ENCODE measurements at regions not wholly inside any gene's neighbourhood (a gene's known extent, or its start where the extent isn't known, plus 50 kb on each side); places are given as distances from the start of the nearest gene placed in this dataset.

DNA sequence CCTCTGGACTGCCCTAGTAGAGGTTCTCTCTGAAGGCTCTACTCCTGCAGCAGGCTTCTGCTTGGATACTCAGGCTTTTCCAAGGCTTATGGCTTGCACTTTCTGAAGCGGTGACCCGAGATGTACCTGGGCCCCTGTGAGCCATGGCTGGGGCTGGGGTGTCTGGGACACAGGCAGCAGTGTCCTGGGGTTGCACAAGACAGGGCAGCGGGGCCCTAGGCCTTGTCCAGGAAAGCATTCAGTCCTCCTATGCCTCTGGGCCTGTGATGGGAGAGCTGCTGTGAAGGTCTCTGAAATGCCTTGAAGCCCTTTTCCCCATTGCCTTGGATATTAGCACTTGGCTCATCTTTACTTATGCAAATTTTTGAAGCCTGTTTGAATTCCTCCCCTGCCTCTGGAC is 192.2 kb downstream of the YTHDC2 start:
- Histone ChIP-seq H3K4ac (ENCODE audit: low read depth, low read length) (no peak overlapping the region), H2BK120ac (ENCODE audit: low read depth, low read length, poor library complexity, severe bottlenecking) (no peak overlapping the region), H2BK12ac (ENCODE audit: insufficient read length, low read depth, low read length) (no peak overlapping the region), H3K27ac (ENCODE audit: insufficient read length, low read depth, low read length) (no peak overlapping the region), H3T11ph (ENCODE audit: low read length) (no peak overlapping the region), H3K56ac (ENCODE audit: insufficient read length, low read depth, low read length) (no peak overlapping the region), H3K18ac (ENCODE audit: insufficient read length, low read depth, low read length) (no peak overlapping the region), H3K23me2 (ENCODE audit: insufficient read length, low read depth, low read length, poor library complexity, severe bottlenecking) (no peaks in the 10 kb centered on the region), H3K27me3 (ENCODE audit: insufficient read depth, low read length) (no peaks in the 10 kb centered on the region), H4K20me1 (ENCODE audit: control insufficient read depth, insufficient read depth, insufficient read length) (no peaks in the 10 kb centered on the region), H2AFZ (ENCODE audit: low read length) (no peak overlapping the region), H2BK20ac (ENCODE audit: low read depth, low read length, poor library complexity, severe bottlenecking) (no peak overlapping the region), H4K91ac (ENCODE audit: insufficient read length, low read depth, low read length) (no peak overlapping the region), H3K4me2 (ENCODE audit: insufficient read depth, insufficient read length, low read length) (no peak overlapping the region), H3K14ac (ENCODE audit: insufficient read depth, low read length) (no peak overlapping the region), H2BK15ac (ENCODE audit: low read depth, low read length) (no peak overlapping the region), H4K8ac (replicated peaks; ENCODE audit: insufficient read length, low read depth, low read length) (no peak overlapping the region), H3K79me1 (ENCODE audit: insufficient read depth, low read depth, low read length, poor library complexity, severe bottlenecking) (no peaks in the 10 kb centered on the region), H3K9ac (ENCODE audit: extremely low read depth, insufficient read length, low read length) (no peak overlapping the region), H4K5ac (ENCODE audit: insufficient read length, low read depth, low read length) (no peak overlapping the region), H3K23ac (ENCODE audit: insufficient read length, low read depth, low read length) (no peak overlapping the region), H3K4me1 (ENCODE audit: insufficient read depth, low read length) (no peaks in the 10 kb centered on the region), H3K79me2 (ENCODE audit: insufficient read depth, low read length) (no peaks in the 10 kb centered on the region), H2BK5ac (ENCODE audit: insufficient read length, low read length) (no peak overlapping the region), H3K9me3 (ENCODE audit: control insufficient read depth, low read depth, low read length) (peaks cover 22% of the 10 kb centered on the region), H2AK5ac (ENCODE audit: insufficient read length, low read length) (no peak overlapping the region)
- Mint-ChIP-seq H3K4me1 (no peaks in the 10 kb centered on the region), H3K4me3 (no peak overlapping the region), H3K36me3 (ENCODE audit: insufficient read depth in 1 of 3, low read depth in 3 of 3) (peaks cover 18 to 23% (median 22%) of the 10 kb centered on the region in 3 experiments), H3K27ac (no peak overlapping the region), H3K9me3 (peaks cover 25 to 38% of the 10 kb centered on the region in 2 experiments), H3K27me3 (ENCODE audit: low read depth) (no peaks in the 10 kb centered on the region; the same call in 1 of the 2 replicates)
- WGBS (ENCODE audit: extremely low coverage, insufficient read length, low lambda C conversion rate), result no CpG with 5 or more reads among the region's 3 CpGs
- DNase-seq, result no peak
- TF ChIP-seq CTCF (conservative IDR thresholded peaks at IDR 0.05), result no peak
